ENCODE measurements at regions not wholly inside any gene's neighbourhood (a gene's known extent, or its start where the extent isn't known, plus 50 kb on each side); places are given as distances from the start of the nearest gene placed in this dataset.

DNA sequence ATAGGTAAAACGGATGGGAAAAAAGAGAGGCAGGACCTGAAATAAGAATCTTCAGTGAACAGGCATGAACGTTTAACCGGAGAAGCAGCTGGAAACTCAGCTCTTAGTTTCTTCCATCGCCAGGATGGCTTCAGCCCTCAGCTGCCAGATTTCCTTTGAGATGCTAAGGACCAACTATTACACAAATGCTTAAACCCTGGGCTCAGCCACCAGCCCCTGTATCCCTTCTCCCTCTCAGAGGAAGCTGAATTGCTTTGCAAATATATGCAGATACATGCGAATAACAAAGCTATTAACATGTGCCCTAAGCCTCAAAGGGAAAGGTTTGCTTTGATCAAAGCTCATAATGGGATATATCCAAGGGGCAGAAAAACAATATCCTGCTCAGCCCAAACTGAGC lies 515.1 kb downstream of the OMA1 start:
- Histone ChIP-seq H3K4me1 (ENCODE audit: control insufficient read depth in 3 of 3, insufficient read depth in 2 of 3, low read depth in 1 of 3, low read length in 2 of 3) (peaks cover 0 to 16% (median 0%) of the 10 kb centered on the region in 3 donors), H3K27ac (ENCODE audit: low read depth in 1 of 3, low read length in 2 of 3) (no peak overlapping the region), H3K36me3 (ENCODE audit: control insufficient read depth in 3 of 3, insufficient read depth in 2 of 3, low read depth in 1 of 3, low read length in 3 of 3) (no peaks in the 10 kb centered on the region), H3K9me3 (ENCODE audit: control insufficient read depth in 2 of 2, insufficient read depth in 1 of 2, low read depth in 1 of 2, low read length in 1 of 2) (no peaks in the 10 kb centered on the region), H3K27me3 (ENCODE audit: control insufficient read depth in 3 of 3, insufficient read depth in 3 of 3, low read length in 3 of 3) (peaks cover 0 to 6% (median 0%) of the 10 kb centered on the region in 3 donors), H3K4me3 (ENCODE audit: low read depth in 1 of 3, low read length in 3 of 3) (no peak overlapping the region)
- FAIRE-seq = no peak
- WGBS, 3 donors = 37 to 78% (median 70%) methylated on average over 5 of the region's 5 CpGs
- DNase-seq = no peak

DNA sequence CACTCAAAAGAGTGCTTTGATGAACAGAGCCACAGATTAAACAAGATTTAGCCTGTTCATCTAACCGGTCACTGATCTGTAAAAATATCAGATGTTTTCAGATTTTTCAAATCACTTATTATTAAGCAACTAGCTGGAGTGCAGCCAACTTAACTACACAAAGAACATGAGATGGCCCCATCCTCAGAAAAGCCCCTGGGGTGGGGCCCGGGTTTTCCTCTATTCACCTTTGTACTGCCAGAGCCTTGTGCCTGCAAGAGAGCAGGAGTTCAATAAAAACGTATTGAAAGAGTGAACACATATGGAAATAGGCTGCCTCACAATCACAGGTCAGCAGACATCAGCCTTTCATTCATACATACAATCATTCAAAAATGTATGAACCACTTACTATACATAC lies 516.1 kb downstream of the OMA1 start:
- Histone ChIP-seq H3K27ac (ENCODE audit: low read depth in 1 of 3, low read length in 2 of 3) (no peak overlapping the region), H3K9me3 (ENCODE audit: control insufficient read depth in 2 of 2, insufficient read depth in 1 of 2, low read depth in 1 of 2, low read length in 1 of 2) (no peaks in the 10 kb centered on the region), H3K4me1 (ENCODE audit: control insufficient read depth in 3 of 3, insufficient read depth in 2 of 3, low read depth in 1 of 3, low read length in 2 of 3) (peaks cover 0 to 16% (median 0%) of the 10 kb centered on the region in 3 donors), H3K27me3 (ENCODE audit: control insufficient read depth in 3 of 3, insufficient read depth in 3 of 3, low read length in 3 of 3) (peaks cover 0 to 6% (median 0%) of the 10 kb centered on the region in 3 donors), H3K36me3 (ENCODE audit: control insufficient read depth in 3 of 3, insufficient read depth in 2 of 3, low read depth in 1 of 3, low read length in 3 of 3) (no peaks in the 10 kb centered on the region), H3K4me3 (ENCODE audit: low read depth in 1 of 3, low read length in 3 of 3) (no peak overlapping the region)
- DNase-seq (peak in 1 of 2 donors; percentile 77), FAIRE-seq (no peak)
- 16 to 49% (median 31%) methylated on average over 3 of the region's 3 CpGs for WGBS, 3 donors

DNA sequence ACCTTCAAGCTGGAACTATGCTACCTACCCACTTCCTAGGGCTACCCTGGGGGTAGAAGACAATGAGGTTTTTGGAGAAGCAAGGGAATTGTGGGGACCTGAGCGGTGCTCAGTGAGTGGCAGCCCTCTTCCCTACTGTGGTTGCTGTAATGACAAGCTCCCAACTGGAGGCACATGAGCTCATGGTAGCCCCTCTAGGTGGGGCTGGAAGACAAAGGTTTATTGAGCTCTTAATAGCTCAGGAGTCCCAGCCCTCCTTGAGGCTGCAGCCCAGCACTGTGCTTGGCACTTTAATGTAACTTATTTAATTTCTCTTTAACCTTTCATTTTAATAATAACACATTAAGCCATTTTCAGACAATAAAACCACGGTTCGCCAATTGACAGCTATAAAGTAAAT lies 528.9 kb downstream of the OMA1 start:
- Histone ChIP-seq H3K4me1 (ENCODE audit: control insufficient read depth in 3 of 3, insufficient read depth in 2 of 3, low read depth in 1 of 3, low read length in 2 of 3) (no peaks in the 10 kb centered on the region), H3K27ac (ENCODE audit: low read depth in 1 of 3, low read length in 2 of 3) (no peak overlapping the region), H3K9me3 (ENCODE audit: control insufficient read depth in 2 of 2, insufficient read depth in 1 of 2, low read depth in 1 of 2, low read length in 1 of 2) (no peaks in the 10 kb centered on the region), H3K4me3 (ENCODE audit: low read depth in 1 of 3, low read length in 3 of 3) (no peak overlapping the region), H3K36me3 (ENCODE audit: control insufficient read depth in 3 of 3, insufficient read depth in 2 of 3, low read depth in 1 of 3, low read length in 3 of 3) (no peaks in the 10 kb centered on the region), H3K27me3 (ENCODE audit: control insufficient read depth in 3 of 3, insufficient read depth in 3 of 3, low read length in 3 of 3) (no peaks in the 10 kb centered on the region)
- 70 to 93% (median 88%) methylated on average over 3 of the region's 3 CpGs for WGBS, 3 donors
- no peak for DNase-seq
- FAIRE-seq = no peak

DNA sequence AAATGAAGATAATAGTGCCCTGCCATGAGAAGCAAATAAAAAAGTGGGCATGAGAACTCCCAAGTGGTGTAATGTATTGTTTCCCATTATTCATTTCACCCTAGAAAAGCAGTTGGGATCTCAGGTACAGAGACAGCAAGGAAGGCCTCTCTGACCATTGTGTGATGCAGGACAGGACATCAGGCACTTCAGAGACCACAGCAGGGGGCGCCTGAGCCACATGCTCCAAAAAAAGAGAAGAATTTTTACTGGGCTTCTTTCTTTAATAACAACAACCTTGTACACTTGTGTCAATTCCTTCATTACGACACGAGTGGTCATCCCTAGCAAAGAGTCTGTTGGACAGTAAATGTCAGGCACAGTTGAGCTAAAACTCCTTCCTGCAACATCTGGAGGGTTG lies 533.3 kb downstream of the OMA1 start:
- no peak for FAIRE-seq
- no peak overlapping the region for H3K4me3 ChIP-seq (ENCODE audit: low read depth in 1 of 3, low read length in 3 of 3)
- WGBS, 3 donors = 58 to 69% (median 69%) methylated on average over 3 of the region's 3 CpGs
- H3K27ac ChIP-seq (ENCODE audit: low read depth in 1 of 3, low read length in 2 of 3) = no peak overlapping the region
- no peaks in the 10 kb centered on the region for H3K9me3 ChIP-seq (ENCODE audit: control insufficient read depth in 2 of 2, insufficient read depth in 1 of 2, low read depth in 1 of 2, low read length in 1 of 2)
- DNase-seq = peak in 1 of 2 donors; percentile 16
- H3K27me3 ChIP-seq (ENCODE audit: control insufficient read depth in 3 of 3, insufficient read depth in 3 of 3, low read length in 3 of 3) = no peaks in the 10 kb centered on the region
- no peaks in the 10 kb centered on the region for H3K4me1 ChIP-seq (ENCODE audit: control insufficient read depth in 3 of 3, insufficient read depth in 2 of 3, low read depth in 1 of 3, low read length in 2 of 3)
- H3K36me3 ChIP-seq (ENCODE audit: control insufficient read depth in 3 of 3, insufficient read depth in 2 of 3, low read depth in 1 of 3, low read length in 3 of 3) = no peaks in the 10 kb centered on the region

DNA sequence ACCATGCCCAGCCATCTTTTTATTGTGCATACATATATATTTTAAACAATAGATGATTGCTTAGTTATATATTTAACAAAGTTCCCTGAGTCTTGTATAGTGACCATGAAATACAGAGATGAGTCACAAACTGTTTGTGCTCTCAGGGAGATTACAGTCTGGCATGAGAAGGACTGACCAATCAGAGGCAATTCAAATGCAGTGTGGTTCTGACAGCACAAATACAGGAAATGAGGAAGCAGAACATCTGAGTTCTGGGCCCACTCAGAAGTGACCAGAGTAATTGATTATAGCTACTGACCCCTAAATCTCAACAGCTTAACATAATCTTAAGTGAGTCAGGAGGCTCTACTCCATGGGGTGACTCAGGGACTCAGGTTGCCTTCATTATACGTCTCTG lies 534.5 kb downstream of the OMA1 start:
- no peaks in the 10 kb centered on the region for H3K9me3 ChIP-seq (ENCODE audit: control insufficient read depth in 2 of 2, insufficient read depth in 1 of 2, low read depth in 1 of 2, low read length in 1 of 2)

DNA sequence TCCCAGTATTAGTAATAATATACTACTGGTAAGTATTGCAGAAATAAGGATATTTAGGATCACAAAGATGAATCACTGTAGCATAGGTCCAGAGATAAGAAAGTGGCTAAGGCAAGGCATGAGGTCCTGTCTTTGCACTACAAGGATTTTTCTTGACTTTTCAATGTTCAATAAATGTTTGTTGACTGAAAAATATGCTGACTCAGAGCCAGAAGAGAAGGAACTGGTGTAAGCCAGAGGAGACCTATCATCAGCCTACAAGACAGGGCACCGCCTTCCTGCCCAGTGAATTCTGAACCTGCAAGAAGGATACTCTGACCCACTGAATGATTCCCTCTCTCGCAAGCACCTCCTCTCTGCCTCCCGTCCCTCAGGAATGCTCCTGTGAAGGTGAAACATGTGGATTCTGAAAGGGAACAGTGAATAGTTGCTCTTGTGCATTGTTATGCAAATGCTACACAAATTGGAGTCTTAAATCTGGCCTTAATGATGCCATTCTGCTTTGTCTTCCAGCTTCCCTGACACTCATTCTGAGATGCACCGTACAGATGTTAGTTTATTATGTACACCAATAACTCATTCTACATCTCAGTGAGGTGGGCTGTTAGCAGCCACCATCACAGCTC lies 540.0 kb downstream of the OMA1 start:
- H3K9me3 ChIP-seq (ENCODE audit: control insufficient read depth in 2 of 2, insufficient read depth in 1 of 2, low read depth in 1 of 2, low read length in 1 of 2) = no peaks in the 10 kb centered on the region
- DNase-seq (no peak), FAIRE-seq (no peak)
- H3K36me3 ChIP-seq (ENCODE audit: control insufficient read depth in 3 of 3, insufficient read depth in 2 of 3, low read depth in 1 of 3, low read length in 3 of 3) = no peaks in the 10 kb centered on the region
- H3K27ac ChIP-seq (ENCODE audit: low read depth in 1 of 3, low read length in 2 of 3) = no peak overlapping the region
- 50 to 68% (median 53%) methylated on average over 4 of the region's 4 CpGs for WGBS, 3 donors
- H3K4me1 ChIP-seq (ENCODE audit: control insufficient read depth in 3 of 3, insufficient read depth in 2 of 3, low read depth in 1 of 3, low read length in 2 of 3) = no peaks in the 10 kb centered on the region
- no peak overlapping the region for H3K4me3 ChIP-seq (ENCODE audit: low read depth in 1 of 3, low read length in 3 of 3)
- H3K27me3 ChIP-seq (ENCODE audit: control insufficient read depth in 3 of 3, insufficient read depth in 3 of 3, low read length in 3 of 3) = no peaks in the 10 kb centered on the region

More for the DNA sequence above, 534.5 kb downstream of the OMA1 start:
- FAIRE-seq = no peak
- Histone ChIP-seq H3K27ac (ENCODE audit: low read depth in 1 of 3, low read length in 2 of 3) (no peak overlapping the region), H3K36me3 (ENCODE audit: control insufficient read depth in 3 of 3, insufficient read depth in 2 of 3, low read depth in 1 of 3, low read length in 3 of 3) (no peaks in the 10 kb centered on the region), H3K4me1 (ENCODE audit: control insufficient read depth in 3 of 3, insufficient read depth in 2 of 3, low read depth in 1 of 3, low read length in 2 of 3) (no peaks in the 10 kb centered on the region), H3K27me3 (ENCODE audit: control insufficient read depth in 3 of 3, insufficient read depth in 3 of 3, low read length in 3 of 3) (no peaks in the 10 kb centered on the region), H3K4me3 (ENCODE audit: low read depth in 1 of 3, low read length in 3 of 3) (no peak overlapping the region)
- WGBS, 3 donors = 71 to 88% (median 77%) methylated on average over 1 of the region's 1 CpG
- no peak for DNase-seq

DNA sequence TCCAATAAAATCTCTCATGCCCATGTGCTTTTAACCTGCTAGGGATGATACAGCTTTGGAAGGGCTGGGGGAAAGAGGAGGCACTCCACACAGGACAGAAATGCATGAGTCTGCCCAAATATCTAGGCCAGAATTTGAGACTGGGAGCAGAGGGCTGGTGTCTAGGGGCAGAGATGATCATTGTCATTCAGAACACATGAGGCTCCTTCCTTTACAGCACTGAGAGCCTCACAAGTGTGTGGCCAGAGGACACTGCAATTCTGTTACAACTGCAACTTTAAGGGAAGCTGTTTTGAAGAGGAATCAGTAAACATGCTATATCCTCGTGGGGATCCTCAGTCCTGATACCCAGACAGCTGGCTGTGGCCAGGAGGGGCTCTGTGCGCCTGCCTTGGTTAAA lies 541.3 kb downstream of the OMA1 start:
- no peak overlapping the region for H3K4me3 ChIP-seq (ENCODE audit: low read depth in 1 of 3, low read length in 3 of 3)
- FAIRE-seq (no peak), DNase-seq (no peak)
- H3K27me3 ChIP-seq (ENCODE audit: control insufficient read depth in 3 of 3, insufficient read depth in 3 of 3, low read length in 3 of 3) = no peaks in the 10 kb centered on the region
- no peaks in the 10 kb centered on the region for H3K9me3 ChIP-seq (ENCODE audit: control insufficient read depth in 2 of 2, insufficient read depth in 1 of 2, low read depth in 1 of 2, low read length in 1 of 2)
- no peaks in the 10 kb centered on the region for H3K4me1 ChIP-seq (ENCODE audit: control insufficient read depth in 3 of 3, insufficient read depth in 2 of 3, low read depth in 1 of 3, low read length in 2 of 3)
- H3K36me3 ChIP-seq (ENCODE audit: control insufficient read depth in 3 of 3, insufficient read depth in 2 of 3, low read depth in 1 of 3, low read length in 3 of 3) = no peaks in the 10 kb centered on the region
- no peak overlapping the region for H3K27ac ChIP-seq (ENCODE audit: low read depth in 1 of 3, low read length in 2 of 3)
- WGBS, 3 donors = 22 to 43% (median 31%) methylated on average over 2 of the region's 2 CpGs

DNA sequence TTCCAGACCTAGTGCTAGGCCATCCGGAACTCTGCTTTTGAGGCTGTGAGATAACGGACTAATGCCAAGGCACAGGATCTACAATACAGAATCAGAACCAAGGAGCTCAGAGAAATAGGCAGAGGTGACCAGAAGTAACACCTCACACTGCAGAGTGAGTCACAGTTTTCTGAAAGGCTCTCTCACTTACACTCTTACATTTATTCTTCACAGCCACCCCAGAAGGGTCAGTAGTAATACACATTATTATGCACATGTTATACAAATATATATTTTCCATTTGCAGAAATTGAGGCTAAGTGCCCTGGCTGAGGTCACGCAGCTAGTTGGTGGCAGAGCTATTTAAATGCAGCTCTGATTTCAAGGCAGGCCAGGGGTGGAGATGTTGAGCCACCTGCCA lies 542.5 kb downstream of the OMA1 start:
- no peak overlapping the region for H3K4me3 ChIP-seq (ENCODE audit: low read depth in 1 of 3, low read length in 3 of 3)
- H3K9me3 ChIP-seq (ENCODE audit: control insufficient read depth in 2 of 2, insufficient read depth in 1 of 2, low read depth in 1 of 2, low read length in 1 of 2) = no peaks in the 10 kb centered on the region
- no peaks in the 10 kb centered on the region for H3K36me3 ChIP-seq (ENCODE audit: control insufficient read depth in 3 of 3, insufficient read depth in 2 of 3, low read depth in 1 of 3, low read length in 3 of 3)
- DNase-seq (no peak), FAIRE-seq (no peak)
- no peaks in the 10 kb centered on the region for H3K27me3 ChIP-seq (ENCODE audit: control insufficient read depth in 3 of 3, insufficient read depth in 3 of 3, low read length in 3 of 3)
- H3K27ac ChIP-seq (ENCODE audit: low read depth in 1 of 3, low read length in 2 of 3) = no peak overlapping the region
- WGBS, 3 donors = 83 to 88% (median 88%) methylated on average over 3 of the region's 3 CpGs
- no peaks in the 10 kb centered on the region for H3K4me1 ChIP-seq (ENCODE audit: control insufficient read depth in 3 of 3, insufficient read depth in 2 of 3, low read depth in 1 of 3, low read length in 2 of 3)

DNA sequence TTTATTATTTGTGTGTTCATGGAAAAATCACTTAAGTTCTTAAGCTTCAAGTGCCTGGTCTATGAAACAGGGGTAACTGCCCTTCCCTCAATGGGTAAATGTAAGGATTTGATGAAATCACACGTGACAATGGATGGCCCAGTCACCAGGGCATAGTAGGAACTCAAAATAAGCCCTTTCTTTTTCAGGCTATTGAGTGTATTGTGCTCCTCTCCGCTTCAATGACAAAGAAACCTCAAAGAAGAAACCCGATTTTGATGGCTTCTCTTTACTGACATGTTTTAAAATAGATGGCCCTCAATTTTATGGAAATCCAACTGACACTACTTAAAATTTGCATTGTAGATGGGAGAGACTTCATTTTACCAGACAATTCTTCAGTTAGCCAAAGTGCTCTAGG lies 543.5 kb downstream of the OMA1 start:
- no peak overlapping the region for H3K27ac ChIP-seq (ENCODE audit: low read depth in 1 of 3, low read length in 2 of 3)
- no peak for FAIRE-seq

More for the DNA sequence above, 543.5 kb downstream of the OMA1 start:
- no peak for DNase-seq
- H3K4me3 ChIP-seq (ENCODE audit: low read depth in 1 of 3, low read length in 3 of 3) = no peak overlapping the region
- WGBS, 3 donors = 59 to 73% (median 72%) methylated on average over 3 of the region's 3 CpGs
- no peaks in the 10 kb centered on the region for H3K36me3 ChIP-seq (ENCODE audit: control insufficient read depth in 3 of 3, insufficient read depth in 2 of 3, low read depth in 1 of 3, low read length in 3 of 3)
- no peaks in the 10 kb centered on the region for H3K4me1 ChIP-seq (ENCODE audit: control insufficient read depth in 3 of 3, insufficient read depth in 2 of 3, low read depth in 1 of 3, low read length in 2 of 3)
- H3K9me3 ChIP-seq (ENCODE audit: control insufficient read depth in 2 of 2, insufficient read depth in 1 of 2, low read depth in 1 of 2, low read length in 1 of 2) = no peaks in the 10 kb centered on the region
- no peaks in the 10 kb centered on the region for H3K27me3 ChIP-seq (ENCODE audit: control insufficient read depth in 3 of 3, insufficient read depth in 3 of 3, low read length in 3 of 3)

Data from small intestine (tissue), 7 donors.